Stomach (tissue), 4 donors: ENCODE measurements at regions not wholly inside any gene's neighbourhood (a gene's known extent, or its start where the extent isn't known, plus 50 kb on each side); places are given as distances from the start of the nearest gene placed in this dataset.

ENCODE experiments used
- EP300 ChIP-seq: sonication (generic); formaldehyde crosslinking; IDR thresholded peaks from one replicate; pipeline ENCODE4 v1.6.1; 2017; ENCODE audit warnings: antibody characterized with exemption
- POLR2A ChIP-seq, 4 donors: fragments of 450-650 bp; IDR thresholded peaks; one replicate each; pipeline ENCODE4 v1.6.1; 2016; ENCODE audit warnings: antibody characterized with exemption in 4 of 4, control low read depth in 2 of 4, mild to moderate bottlenecking in 1 of 4, moderate library complexity in 1 of 4
- POLR2AphosphoS5 ChIP-seq, 3 donors: sonication (generic); formaldehyde crosslinking; IDR thresholded peaks; one replicate each; pipeline ENCODE4 v1.6.1; 2016; ENCODE audit warnings: antibody characterized with exemption in 3 of 3
- TF ChIP-seq, protein P1 (sequence below), 7 experiments: fragments of 450-650 bp in 4 of 7; fragments of 200-600 bp in 3 of 7; sonication (generic) in 3 of 7; IDR thresholded peaks; one replicate each; pipeline ENCODE4 v1.5.1; 2016 to 2019; ENCODE audit warnings: antibody characterized with exemption in 7 of 7, control low read depth in 2 of 7, mild to moderate bottlenecking in 1 of 7

DNA sequence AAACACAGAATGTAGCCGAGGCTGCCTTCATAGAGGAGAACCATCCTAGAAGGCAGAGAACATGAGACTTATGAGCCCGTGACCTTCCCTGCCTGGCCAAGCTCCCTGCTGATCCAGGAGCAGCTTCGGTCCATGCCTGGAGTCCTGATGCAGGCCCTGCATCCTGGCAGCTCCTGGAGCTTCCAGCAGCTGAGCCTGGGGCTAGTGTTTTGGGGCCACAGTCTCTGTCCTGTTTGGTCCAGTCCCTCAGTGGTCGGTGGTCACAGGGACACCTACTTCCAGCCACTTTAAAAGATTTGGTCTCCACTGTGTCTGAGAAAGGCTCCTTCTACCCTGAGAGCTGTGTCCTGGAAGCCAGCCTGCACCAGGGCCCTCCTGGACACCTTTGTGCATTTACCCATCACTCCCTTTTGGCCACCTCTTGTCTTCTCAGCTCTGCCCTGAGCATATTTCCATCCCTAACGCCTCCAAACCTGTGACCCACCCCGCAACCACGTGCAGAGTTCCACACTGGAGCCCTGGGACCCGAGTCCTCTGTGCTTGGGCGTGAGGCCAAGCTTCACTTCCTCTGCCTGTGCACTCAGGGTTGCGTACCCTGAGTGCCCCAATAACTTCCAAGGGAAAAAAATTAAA is 315.2 kb upstream of the ZNF32 start:
- TF ChIP-seq POLR2A (IDR thresholded peaks at IDR 0.05) (no peak), EP300 (no peak), POLR2AphosphoS5 (IDR thresholded peaks at IDR 0.05) (no peak)
- TF ChIP-seq, protein P1, sequence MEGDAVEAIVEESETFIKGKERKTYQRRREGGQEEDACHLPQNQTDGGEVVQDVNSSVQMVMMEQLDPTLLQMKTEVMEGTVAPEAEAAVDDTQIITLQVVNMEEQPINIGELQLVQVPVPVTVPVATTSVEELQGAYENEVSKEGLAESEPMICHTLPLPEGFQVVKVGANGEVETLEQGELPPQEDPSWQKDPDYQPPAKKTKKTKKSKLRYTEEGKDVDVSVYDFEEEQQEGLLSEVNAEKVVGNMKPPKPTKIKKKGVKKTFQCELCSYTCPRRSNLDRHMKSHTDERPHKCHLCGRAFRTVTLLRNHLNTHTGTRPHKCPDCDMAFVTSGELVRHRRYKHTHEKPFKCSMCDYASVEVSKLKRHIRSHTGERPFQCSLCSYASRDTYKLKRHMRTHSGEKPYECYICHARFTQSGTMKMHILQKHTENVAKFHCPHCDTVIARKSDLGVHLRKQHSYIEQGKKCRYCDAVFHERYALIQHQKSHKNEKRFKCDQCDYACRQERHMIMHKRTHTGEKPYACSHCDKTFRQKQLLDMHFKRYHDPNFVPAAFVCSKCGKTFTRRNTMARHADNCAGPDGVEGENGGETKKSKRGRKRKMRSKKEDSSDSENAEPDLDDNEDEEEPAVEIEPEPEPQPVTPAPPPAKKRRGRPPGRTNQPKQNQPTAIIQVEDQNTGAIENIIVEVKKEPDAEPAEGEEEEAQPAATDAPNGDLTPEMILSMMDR (IDR thresholded peaks at IDR 0.05): no peak
